ENCODE measurements at regions not wholly inside any gene's neighbourhood (a gene's known extent, or its start where the extent isn't known, plus 50 kb on each side); places are given as distances from the start of the nearest gene placed in this dataset.

DNA sequence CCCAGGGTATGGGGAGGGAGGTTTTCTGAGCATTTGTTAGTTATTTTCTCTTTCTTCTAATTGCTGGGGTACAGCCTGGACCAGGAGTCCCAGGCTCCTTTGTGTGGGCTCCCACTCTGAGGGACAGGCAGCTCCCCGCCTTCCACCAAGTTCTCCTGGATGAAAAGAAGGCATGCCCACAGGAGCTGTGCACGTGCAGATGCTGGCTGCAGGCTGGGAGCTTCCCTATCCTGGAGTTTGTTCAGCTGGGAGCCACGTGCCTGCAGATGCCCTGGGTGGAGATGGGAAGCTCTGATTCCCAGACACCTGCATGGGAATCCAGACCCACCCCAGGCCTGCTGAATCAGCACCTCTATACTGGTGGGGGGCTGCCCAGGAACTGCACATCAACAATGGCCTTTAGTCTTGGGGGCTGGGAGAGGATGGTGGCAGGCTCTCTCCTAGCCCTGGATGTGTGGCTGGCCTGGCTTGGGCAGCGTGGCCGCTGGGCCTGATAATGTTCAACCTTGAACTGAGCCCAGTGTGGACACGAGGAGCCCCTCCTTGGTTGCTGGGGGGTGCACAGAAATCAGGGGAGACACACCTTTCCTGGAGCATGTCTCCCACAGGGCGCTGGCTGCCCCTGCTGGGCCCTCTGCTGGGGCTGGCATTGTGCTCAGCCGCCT, 233.6 kb upstream of the HS6ST1 start:
- DNase-seq (ENCODE audit: low read depth): no peak

- no peak for DNase-seq (ENCODE audit: low read depth)
These were observed 234.3 kb upstream of the HS6ST1 start for GRCh38 chr2:128552806-128553551.

DNA sequence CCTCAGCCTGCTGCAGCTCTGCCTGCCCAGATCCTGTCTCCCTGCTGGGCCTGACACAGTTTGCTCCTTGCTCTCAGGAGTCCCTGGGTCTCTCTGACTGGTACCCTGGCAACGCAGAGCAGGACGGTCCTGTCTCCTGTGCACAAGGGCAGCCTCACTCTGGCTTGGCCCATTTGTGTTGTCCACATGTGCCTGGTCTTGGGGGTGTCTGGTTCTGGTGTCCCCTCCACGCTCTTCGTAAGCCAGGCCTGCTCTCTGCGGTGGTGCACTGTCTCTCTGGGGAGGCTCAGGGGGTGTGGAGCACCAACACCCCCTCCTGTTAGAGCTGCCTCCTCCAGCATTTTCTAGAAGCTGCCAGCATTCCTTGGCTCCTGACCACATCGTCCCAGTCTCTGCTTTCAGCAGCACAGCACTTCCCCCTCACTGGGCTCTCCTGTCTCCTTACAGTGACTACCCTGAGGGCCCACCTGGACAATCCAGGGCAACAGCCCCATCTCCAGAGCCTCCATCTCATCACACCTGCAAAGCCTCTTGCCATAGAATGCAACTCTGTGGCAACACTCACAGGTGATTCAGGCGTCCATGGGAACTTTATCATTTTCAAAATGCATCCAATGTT, 235.6 kb upstream of the HS6ST1 start:
- DNase-seq (ENCODE audit: low read depth): no peak

DNA sequence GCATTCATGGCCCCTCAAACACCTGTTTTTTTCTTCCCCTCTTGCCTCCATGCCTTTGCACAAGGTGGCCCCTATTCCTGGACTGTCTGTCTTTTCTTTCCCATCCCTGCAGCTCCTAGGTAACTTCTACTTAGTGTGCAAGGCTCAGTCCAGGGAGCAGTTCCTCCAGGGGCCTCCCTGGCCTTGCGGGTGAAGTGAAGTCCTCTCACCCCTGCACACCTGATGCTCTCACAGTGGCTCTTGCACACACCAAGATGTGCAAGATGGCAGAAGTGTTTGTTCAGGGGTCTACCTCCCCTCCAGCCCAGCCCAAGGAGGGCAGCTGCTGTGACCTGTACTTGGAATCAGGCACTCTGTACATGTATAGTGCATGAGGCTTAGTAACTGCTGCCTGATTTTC, 236.8 kb upstream of the HS6ST1 start:
- no peak for DNase-seq (ENCODE audit: low read depth)

- no peak for DNase-seq (ENCODE audit: low read depth)
These were observed 237.4 kb upstream of the HS6ST1 start for GRCh38 chr2:128556089-128556488.

GRCh38 chr2:128556633-128557032, 238.0 kb upstream of the HS6ST1 start:
- DNase-seq (ENCODE audit: low read depth): no peak

DNA sequence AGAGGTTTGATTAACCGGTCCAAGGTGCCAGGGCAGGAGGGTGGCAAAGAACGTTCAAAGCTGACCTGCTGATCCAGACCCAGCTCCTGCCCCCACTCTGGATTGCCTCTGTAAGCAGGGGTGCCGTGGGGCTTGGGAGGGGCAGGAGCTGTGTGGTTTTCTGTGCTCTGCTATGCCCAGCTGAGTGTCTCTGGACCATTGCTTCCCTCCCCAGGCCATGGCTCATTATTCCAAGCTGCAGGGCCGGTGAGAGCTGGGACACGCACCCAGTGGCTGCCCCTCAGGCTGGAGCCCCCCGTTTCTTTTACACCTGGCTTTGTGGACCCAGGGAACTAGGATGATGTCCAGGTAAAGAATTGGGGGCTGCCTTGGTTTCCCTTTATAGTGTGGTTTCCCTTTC, 238.4 kb upstream of the HS6ST1 start:
- DNase-seq (ENCODE audit: low read depth): no peak

GRCh38 chr2:128557831-128558241, 239.2 kb upstream of the HS6ST1 start:
- no peak for DNase-seq (ENCODE audit: low read depth)

DNA sequence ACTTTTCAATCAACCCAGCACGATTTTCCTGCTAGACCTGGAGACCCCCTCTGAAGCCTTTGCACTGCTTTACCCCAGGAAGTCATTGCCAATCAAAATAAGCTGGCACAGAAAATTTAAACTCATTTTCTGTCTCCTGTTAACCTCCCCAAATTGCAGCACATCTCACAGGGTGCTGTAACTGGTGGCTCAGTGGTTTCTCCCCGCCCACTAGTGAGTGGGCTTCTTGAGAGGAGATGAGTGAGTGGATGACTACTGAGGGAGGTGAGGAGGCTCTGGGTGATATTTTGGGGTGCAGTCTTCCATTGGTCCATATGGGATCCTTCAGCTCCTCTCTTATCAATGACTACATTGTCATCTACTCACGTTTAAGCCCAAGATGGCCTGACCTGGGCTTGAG, 239.8 kb upstream of the HS6ST1 start:
- DNase-seq (ENCODE audit: low read depth): no peak

DNA sequence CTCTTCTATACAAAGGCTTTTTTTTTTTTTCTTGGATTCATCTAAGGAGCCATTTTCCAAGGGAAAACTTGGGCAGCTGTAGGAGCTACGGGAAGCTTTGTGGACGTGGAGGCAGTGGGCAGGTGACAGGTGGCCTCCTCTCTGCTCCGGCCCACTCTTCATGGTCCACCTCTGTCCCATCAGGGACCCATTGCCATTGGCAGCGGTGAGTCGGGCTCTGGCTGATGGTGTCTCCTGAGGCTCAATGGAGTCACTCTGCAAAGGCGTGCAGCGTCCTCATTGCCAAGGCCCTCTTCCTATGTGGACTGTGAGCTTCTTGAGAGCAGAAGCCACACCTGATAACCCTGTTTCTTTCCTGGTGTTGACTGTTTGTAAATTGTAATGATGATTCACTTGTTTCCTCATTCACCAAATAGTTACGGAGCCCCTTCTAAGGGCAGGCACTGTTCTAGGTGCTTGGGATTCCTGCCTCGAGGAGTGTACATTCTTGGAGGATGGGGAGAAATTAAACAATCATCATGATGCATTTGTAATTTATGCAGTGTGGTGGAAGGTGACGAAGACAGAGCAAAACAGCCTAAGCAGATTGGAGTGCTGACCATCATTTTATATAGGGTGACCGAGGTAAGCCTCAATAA, 240.3 kb upstream of the HS6ST1 start:
- DNase-seq (ENCODE audit: low read depth): no peak

GRCh38 chr2:128559533-128560515, 241.2 kb upstream of the HS6ST1 start:
- no peak for DNase-seq (ENCODE audit: low read depth)

DNA sequence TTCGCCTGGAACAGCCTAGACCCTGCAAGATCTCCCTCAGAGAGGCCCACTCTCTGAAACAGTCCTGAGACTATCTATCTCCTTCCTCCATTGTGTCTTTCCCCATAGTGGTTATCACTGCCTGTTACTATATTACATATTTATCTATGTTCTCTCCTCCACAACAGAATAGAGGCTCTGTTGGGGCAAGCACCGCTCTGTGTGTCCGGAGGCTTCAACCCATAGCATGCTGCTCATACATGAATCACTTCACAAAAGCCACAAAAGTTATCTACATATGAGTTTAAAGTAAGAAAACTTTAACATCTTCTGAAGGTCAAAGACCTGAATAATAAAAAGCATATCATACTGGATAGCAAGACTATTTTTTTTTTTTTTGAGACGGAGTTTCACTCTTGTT, 242.1 kb upstream of the HS6ST1 start:
- no peak for DNase-seq (ENCODE audit: low read depth)

- no peak for DNase-seq (ENCODE audit: low read depth)
These were observed 244.0 kb upstream of the HS6ST1 start for GRCh38 chr2:128562471-128563347.

- DNase-seq (ENCODE audit: low read depth): no peak
These were observed 244.7 kb upstream of the HS6ST1 start for GRCh38 chr2:128563348-128563687.

- DNase-seq (ENCODE audit: low read depth): no peak
These were observed 245.5 kb upstream of the HS6ST1 start for GRCh38 chr2:128564131-128564530.

DNA sequence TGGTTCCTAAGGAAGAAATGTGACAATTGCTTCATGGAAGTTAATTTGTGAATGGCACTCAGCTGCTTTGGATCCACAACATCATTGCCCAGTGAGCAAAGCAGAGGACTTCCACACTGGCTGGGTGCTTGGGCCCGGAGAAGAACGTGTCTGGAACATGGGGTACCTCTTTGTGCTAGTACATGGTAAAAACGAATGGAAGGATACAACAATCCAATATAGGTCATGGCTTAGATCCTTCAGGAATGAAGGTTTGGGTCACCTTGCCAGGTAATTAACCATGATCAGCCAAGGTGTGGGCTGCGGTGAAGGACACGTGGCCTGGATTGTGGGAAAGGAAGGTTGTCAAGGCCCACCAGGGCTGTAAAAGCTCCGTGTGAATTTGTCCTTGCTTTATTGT, 245.9 kb upstream of the HS6ST1 start:
- DNase-seq (ENCODE audit: low read depth): no peak

- DNase-seq (ENCODE audit: low read depth): no peak
These were observed 246.8 kb upstream of the HS6ST1 start for GRCh38 chr2:128565441-128565840.

- DNase-seq (ENCODE audit: low read depth): no peak
These were observed 248.0 kb upstream of the HS6ST1 start for GRCh38 chr2:128566671-128567070.

DNA sequence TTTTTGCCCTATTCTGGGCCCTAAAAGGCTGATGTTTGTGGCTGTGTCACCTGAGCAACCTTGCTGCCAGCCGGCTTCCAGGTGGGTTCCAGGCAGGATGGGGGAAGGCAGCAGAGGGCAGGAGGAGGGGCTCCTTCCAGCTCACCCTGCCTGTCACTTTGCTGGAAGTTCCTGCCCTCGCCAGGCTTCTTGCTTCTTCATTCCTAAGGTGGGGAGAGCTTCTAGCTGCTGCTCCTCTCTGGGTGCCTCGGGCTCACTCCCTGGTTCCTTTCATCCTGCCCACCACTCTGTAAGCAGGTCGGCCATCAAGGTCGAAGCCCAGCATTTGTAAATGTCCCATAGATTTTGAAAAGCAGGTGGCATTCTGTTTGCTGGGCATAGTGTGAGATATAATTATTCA, 249.4 kb upstream of the HS6ST1 start:
- no peak for DNase-seq (ENCODE audit: low read depth)

GRCh38 chr2:128573116-128573515, 254.4 kb upstream of the HS6ST1 start:
- DNase-seq (ENCODE audit: low read depth): no peak

GRCh38 chr2:128573531-128573930, 254.9 kb upstream of the HS6ST1 start:
- no peak for DNase-seq (ENCODE audit: low read depth)

Data from RPMI7951 (cell line).